Heart left ventricle (tissue), 16 donors: ENCODE measurements at regions not wholly inside any gene's neighbourhood (a gene's known extent, or its start where the extent isn't known, plus 50 kb on each side); places are given as distances from the start of the nearest gene placed in this dataset.

Experiments
- ATAC-seq, 4 donors: fragments of 200-7000 bp; cut with Tn5 transposase; one replicate each; pipeline ENCODE4 v1.9.1; 2020 to 2022; ENCODE audit warnings: moderate library complexity in 4 of 4, mild to moderate bottlenecking in 3 of 4, moderate number of reproducible peaks in 1 of 4
- DNase-seq, 5 donors: peaks; one replicate each; pipeline ENCODE4 v3.0.0-alpha.2; 2020
- H3K27ac ChIP-seq, 12 donors: fragments of 200-600 bp; sonication (generic) in 4 of 12; one replicate each; pipeline versions ENCODE4 v1.5.0 to v1.8.0; 2016 to 2022; ENCODE audit warnings: mild to moderate bottlenecking in 2 of 12
- H3K27me3 ChIP-seq, 9 donors: fragments of 200-600 bp; sonication (generic) in 2 of 9; one replicate each; pipeline versions ENCODE4 v1.5.1 to v1.8.0; 2016 to 2022; ENCODE audit warnings: mild to moderate bottlenecking in 3 of 9
- H3K36me3 ChIP-seq, 9 donors: fragments of 200-600 bp; sonication (generic) in 2 of 9; one replicate each; pipeline versions ENCODE4 v1.5.0 to v1.8.0; 2018 to 2022; ENCODE audit warnings: mild to moderate bottlenecking in 2 of 9
- H3K4me1 ChIP-seq, 12 donors: fragments of 200-600 bp; sonication (generic) in 4 of 12; one replicate each; pipeline versions ENCODE4 v1.5.0 to v1.8.0; 2016 to 2022; ENCODE audit warnings: mild to moderate bottlenecking in 3 of 12
- H3K4me3 ChIP-seq, 12 donors: fragments of 200-600 bp; sonication (generic) in 4 of 12; one replicate each; pipeline versions ENCODE4 v1.5.0 to v1.8.0; 2017 to 2022; ENCODE audit warnings: mild to moderate bottlenecking in 9 of 12, moderate library complexity in 4 of 12
- H3K9me3 ChIP-seq, 12 donors: fragments of 200-600 bp; sonication (generic) in 4 of 12; one replicate each; pipeline versions ENCODE4 v1.5.0 to v1.8.0; 2016 to 2022; ENCODE audit warnings: mild to moderate bottlenecking in 1 of 12
- POLR2A ChIP-seq, 2 donors: fragments of 450-650 bp; IDR thresholded peaks; one replicate each; pipeline ENCODE4 v1.6.1; 2017; ENCODE audit warnings: antibody characterized with exemption in 2 of 2, mild to moderate bottlenecking in 2 of 2, moderate library complexity in 2 of 2
- WGBS, 4 donors: extraction: QIAGEN DNeasy Blood & Tissue Kit in 2 of 4; methylation state at CpG; one replicate each; pipeline versions ENCODE4 v1.1.5 to v1.1.7; 2013 to 2018; 5-methylcytosine and 5-hydroxymethylcytosine counted together
- intact Hi-C, 10 donors: fragments of 100-400 bp; cut with DNase I; formaldehyde crosslinking; loops; one replicate each; pipeline versions ENCODE4 v1.11.1 to v1.14.2; 2022
- TF ChIP-seq, protein P1 (sequence below), 12 donors: fragments of 200-600 bp; sonication (generic) in 4 of 12; IDR thresholded peaks; one replicate each; pipeline versions ENCODE4 v1.5.0 to v1.8.0; 2018 to 2022; ENCODE audit warnings: antibody characterized with exemption in 12 of 12, mild to moderate bottlenecking in 5 of 12
- donor health status: ischemic (EF 13 %, LVEDD 7.1; RV severe dilation, severe dysfunction).
- donor health status: healthy with polysubstance abuse.
- donor health status: DM: no; HTN: yes; CAD: no.
- donor health status: DM: no; HTN: no; CAD: no.
- donor health status: ischemic (EF 25% LVEDD 6.9; RV normal size, moderate dysfunction).
- donor health status: ischemic (EF 25% LVEDD 5.7; RV mildly dilated, moderate dysfunction).
- donor health status: healthy.
- donor health status: DM: yes; HTN: yes; CAD: no.
- donor health status: ischemic (EF 35%, LVEDD 5.7; RV mildly dilated, moderate dysfunction).
- donor health status: nonischemic (EF 11% LVEDD 7.7; RV severe dilation, severe dysfunction).
- donor health status: DM: yes; HTN: yes; CAD: no.
- donor health status: PGD.
- donor health status: ischemic (EF 29% LVEDD 5.4; RV normal size, mild dysfunction).
- donor health status: nonischemic (EF 23%, LVEDD 6.1; RV moderate dilation, normal function).

DNA sequence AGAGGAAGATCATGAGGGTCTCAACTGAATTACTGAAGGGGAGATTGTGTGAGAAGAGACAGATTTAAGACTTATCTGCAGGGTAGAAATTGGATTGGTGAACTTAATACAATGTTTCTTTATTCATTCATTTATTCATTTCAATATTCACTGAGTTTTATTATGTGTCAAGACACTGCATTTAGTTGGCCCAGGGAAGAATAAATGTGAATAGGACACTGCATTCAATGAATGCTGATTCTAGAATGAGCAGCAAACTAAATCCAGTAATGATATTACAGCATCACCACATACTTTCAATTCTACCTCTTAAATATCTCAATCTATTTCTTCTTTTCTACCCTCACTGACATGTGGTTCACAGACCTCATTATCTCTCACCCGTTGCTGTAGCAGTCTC is 149.0 kb upstream of the TACR1 start:
- WGBS, 4 donors, result 57 to 75% (median 73%) methylated on average over 1 of the region's 1 CpG
- TF ChIP-seq, protein P1, sequence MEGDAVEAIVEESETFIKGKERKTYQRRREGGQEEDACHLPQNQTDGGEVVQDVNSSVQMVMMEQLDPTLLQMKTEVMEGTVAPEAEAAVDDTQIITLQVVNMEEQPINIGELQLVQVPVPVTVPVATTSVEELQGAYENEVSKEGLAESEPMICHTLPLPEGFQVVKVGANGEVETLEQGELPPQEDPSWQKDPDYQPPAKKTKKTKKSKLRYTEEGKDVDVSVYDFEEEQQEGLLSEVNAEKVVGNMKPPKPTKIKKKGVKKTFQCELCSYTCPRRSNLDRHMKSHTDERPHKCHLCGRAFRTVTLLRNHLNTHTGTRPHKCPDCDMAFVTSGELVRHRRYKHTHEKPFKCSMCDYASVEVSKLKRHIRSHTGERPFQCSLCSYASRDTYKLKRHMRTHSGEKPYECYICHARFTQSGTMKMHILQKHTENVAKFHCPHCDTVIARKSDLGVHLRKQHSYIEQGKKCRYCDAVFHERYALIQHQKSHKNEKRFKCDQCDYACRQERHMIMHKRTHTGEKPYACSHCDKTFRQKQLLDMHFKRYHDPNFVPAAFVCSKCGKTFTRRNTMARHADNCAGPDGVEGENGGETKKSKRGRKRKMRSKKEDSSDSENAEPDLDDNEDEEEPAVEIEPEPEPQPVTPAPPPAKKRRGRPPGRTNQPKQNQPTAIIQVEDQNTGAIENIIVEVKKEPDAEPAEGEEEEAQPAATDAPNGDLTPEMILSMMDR (IDR thresholded peaks at IDR 0.05), result no peak
- no peak for TF ChIP-seq POLR2A (IDR thresholded peaks at IDR 0.05)

GRCh38 chr2:75344146-75344545 is 144.8 kb upstream of the TACR1 start:
- ATAC-seq (no peak), DNase-seq (no peak)
- H3K36me3 ChIP-seq, result no peaks in the 10 kb centered on the region
- TF ChIP-seq POLR2A (IDR thresholded peaks at IDR 0.05), result no peak
- TF ChIP-seq, protein P1 (IDR thresholded peaks at IDR 0.05), result no peak
- intact Hi-C loops, result no loop called here
- no peaks in the 10 kb centered on the region for H3K27me3 ChIP-seq
- H3K4me1 ChIP-seq, result no peaks in the 10 kb centered on the region
- H3K9me3 ChIP-seq, result no peaks in the 10 kb centered on the region
- H3K27ac ChIP-seq, result no peak overlapping the region
- H3K4me3 ChIP-seq, result no peak overlapping the region
- WGBS, 4 donors, result 89 to 92% (median 92%) methylated on average over 1 of the region's 1 CpG

More for the DNA sequence above, 149.0 kb upstream of the TACR1 start:
- no peak overlapping the region for H3K27ac ChIP-seq
- ATAC-seq (no peak), DNase-seq (no peak)
- H3K27me3 ChIP-seq, result no peaks in the 10 kb centered on the region
- H3K36me3 ChIP-seq, result no peaks in the 10 kb centered on the region
- H3K4me1 ChIP-seq, result no peaks in the 10 kb centered on the region
- H3K9me3 ChIP-seq, result no peaks in the 10 kb centered on the region
- intact Hi-C loops, result no loop called here
- H3K4me3 ChIP-seq, result no peak overlapping the region

GRCh38 chr2:75342504-75343175 is 143.3 kb upstream of the TACR1 start:
- TF ChIP-seq, protein P1 (IDR thresholded peaks at IDR 0.05), result no peak
- TF ChIP-seq POLR2A (IDR thresholded peaks at IDR 0.05), result no peak
- Histone ChIP-seq H3K9me3 (no peaks in the 10 kb centered on the region), H3K36me3 (no peaks in the 10 kb centered on the region), H3K27me3 (no peaks in the 10 kb centered on the region), H3K27ac (no peak overlapping the region), H3K4me3 (no peak overlapping the region), H3K4me1 (no peaks in the 10 kb centered on the region)
- ATAC-seq (no peak), DNase-seq (no peak)
- intact Hi-C loops, result no loop called here
- WGBS, 4 donors, result 78 to 82% (median 78%) methylated on average over 1 of the region's 1 CpG

DNA sequence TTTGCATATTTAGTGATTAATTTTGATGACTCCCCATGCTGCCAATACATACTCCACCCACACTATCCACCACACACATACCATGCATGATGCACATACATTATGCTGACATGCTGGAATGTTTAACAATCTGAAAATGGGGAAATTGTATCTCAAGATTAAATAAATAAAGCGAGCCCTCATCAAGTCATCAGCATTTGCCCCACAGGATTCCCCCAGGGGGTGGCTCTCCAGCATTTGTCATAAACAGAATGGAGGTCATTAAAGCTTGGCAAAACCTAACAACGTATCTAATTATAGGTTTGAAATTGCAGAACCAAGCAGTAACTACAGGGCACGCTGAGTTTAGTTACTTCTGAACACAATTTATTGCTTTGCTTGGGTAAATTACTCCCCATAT is 141.2 kb upstream of the TACR1 start:
- no peaks in the 10 kb centered on the region for H3K36me3 ChIP-seq
- TF ChIP-seq, protein P1 (IDR thresholded peaks at IDR 0.05), result no peak
- TF ChIP-seq POLR2A (IDR thresholded peaks at IDR 0.05), result no peak
- H3K4me3 ChIP-seq, result no peak overlapping the region
- H3K9me3 ChIP-seq, result no peaks in the 10 kb centered on the region
- intact Hi-C loops, result no loop called here
- ATAC-seq (no peak), DNase-seq (no peak)
- WGBS, 4 donors, result 60 to 75% (median 64%) methylated on average over 3 of the region's 3 CpGs
- H3K4me1 ChIP-seq, result peaks cover 0 to 2% (median 0%) of the 10 kb centered on the region in 12 donors
- H3K27ac ChIP-seq, result no peak overlapping the region
- H3K27me3 ChIP-seq, result no peaks in the 10 kb centered on the region
